CD4-positive, alpha-beta T cell (primary cell): ENCODE measurements at regions not wholly inside any gene's neighbourhood (a gene's known extent, or its start where the extent isn't known, plus 50 kb on each side); places are given as distances from the start of the nearest gene placed in this dataset.
A peak's percentile ranks its signal among the peaks of the same experiment; 100 is the strongest.

Experiments
- ATAC-seq: fragments of 200-7000 bp; cut with Tn5 transposase; one replicate; pipeline ENCODE4 v1.10.0; 2022; ENCODE audit warnings: mild to moderate bottlenecking; ENCODE audit not compliant: poor library complexity
- CTCF ChIA-PET: fragments of 350-600 bp; sonication (Branson Sonifier 250); formaldehyde crosslinking; loops from one replicate; lab custom pipeline; 2021; ENCODE audit warnings: antibody characterized with exemption, inconsistent platforms; lab: Charles Lee
- POLR2A ChIA-PET: fragments of 350-600 bp; sonication (Branson Sonifier 250); formaldehyde crosslinking; loops from one replicate; lab custom pipeline; 2021; ENCODE audit warnings: antibody characterized with exemption, inconsistent platforms; lab: Charles Lee
- DNase-seq, 14 experiments: peaks; one replicate each; pipeline ENCODE4 v3.0.0-alpha.2; 2013 to 2020; ENCODE audit warnings: mixed read lengths in 2 of 14
- H3K27ac ChIP-seq, 2 donors: one replicate each; pipeline versions ENCODE4 v1.5.1 to v1.7.0; 2013; ENCODE audit warnings: low read length in 2 of 2, low read depth in 1 of 2, mild to moderate bottlenecking in 1 of 2
- H3K27me3 ChIP-seq, 2 experiments: 1 replicate in 1 of 2; 2 replicates in 1 of 2; pipeline versions ENCODE4 v1.6.1 to v1.7.0; 2013; ENCODE audit warnings: low read length in 2 of 2, control low read depth in 1 of 2, mild to moderate bottlenecking in 1 of 2, moderate library complexity in 1 of 2; ENCODE audit not compliant: insufficient read depth in 2 of 2, control insufficient read depth in 1 of 2
- H3K36me3 ChIP-seq: one replicate; pipeline ENCODE4 v1.6.1; 2013; ENCODE audit warnings: low read length, control low read depth; ENCODE audit not compliant: insufficient read depth
- H3K4me1 ChIP-seq: one replicate; pipeline ENCODE4 v1.6.1; 2013; ENCODE audit warnings: low read length, control low read depth; ENCODE audit not compliant: insufficient read depth
- H3K4me3 ChIP-seq: one replicate; pipeline ENCODE4 v1.5.1; 2013; ENCODE audit warnings: mild to moderate bottlenecking, low read length, moderate library complexity
- H3K9me3 ChIP-seq, 2 experiments: 1 replicate in 1 of 2; 2 replicates in 1 of 2; pipeline versions ENCODE4 v1.6.1 to v1.7.0; 2013; ENCODE audit warnings: low read length in 2 of 2, mild to moderate bottlenecking in 2 of 2, control low read depth in 1 of 2, moderate library complexity in 1 of 2; ENCODE audit not compliant: control insufficient read depth in 1 of 2, insufficient read depth in 1 of 2
- H3K27ac Mint-ChIP-seq: one replicate; pipeline ENCODE4 v1.8.0; 2020; ENCODE audit warnings: mixed read lengths
- H3K27me3 Mint-ChIP-seq: one replicate; pipeline ENCODE4 v1.8.0; 2021; ENCODE audit warnings: mixed read lengths
- H3K36me3 Mint-ChIP-seq: one replicate; pipeline ENCODE4 v1.8.0; 2021; ENCODE audit warnings: low read depth, mixed read lengths
- H3K4me1 Mint-ChIP-seq: one replicate; pipeline ENCODE4 v1.8.0; 2021; ENCODE audit warnings: low read depth, mixed read lengths
- H3K4me3 Mint-ChIP-seq: one replicate; pipeline ENCODE4 v1.8.0; 2020; ENCODE audit warnings: mild to moderate bottlenecking, mixed read lengths
- H3K9me3 Mint-ChIP-seq: one replicate; pipeline ENCODE4 v1.8.0; 2020; ENCODE audit warnings: mixed read lengths
- intact Hi-C, 2 experiments: fragments of 100-400 bp; cut with DNase I in 1 of 2; cut with micrococcal nuclease in 1 of 2; formaldehyde crosslinking; loops; one replicate each; pipeline versions ENCODE4 v1.15.1 to v1.9.0; 2023 to 2025; cut with DNase I, micrococcal nuclease
- TF ChIP-seq, protein P1 (sequence below): fragments of 200-600 bp; IDR thresholded peaks from one replicate; pipeline ENCODE4 v1.8.0; 2022; ENCODE audit warnings: antibody characterized with exemption, mild to moderate bottlenecking

DNA sequence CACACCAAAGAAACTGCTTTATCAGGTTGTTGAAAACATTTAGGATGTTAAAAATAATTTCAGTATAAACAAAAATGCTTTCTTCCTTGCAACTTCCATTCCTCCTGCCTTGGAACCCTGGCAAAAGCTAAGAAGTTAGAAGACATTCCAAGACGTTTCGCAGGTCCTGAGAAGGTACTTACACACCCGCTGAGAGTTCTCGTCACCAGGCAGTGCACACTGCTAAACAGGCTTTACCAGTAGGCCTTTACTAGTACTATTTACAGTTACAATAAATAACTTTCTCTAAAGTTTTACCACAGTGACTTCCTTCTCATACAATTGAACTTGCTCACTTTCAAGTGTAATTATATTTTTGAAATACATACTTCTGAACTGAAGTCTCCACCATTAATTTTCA is 81.4 kb upstream of the RPS6KA2 start:
- intact Hi-C loops, result no loop called here
- H3K36me3 ChIP-seq, result no peaks in the 10 kb centered on the region
- Mint-ChIP-seq H3K4me3 (no peak overlapping the region), H3K36me3 (no peaks in the 10 kb centered on the region), H3K9me3 (peaks cover 6% of the 10 kb centered on the region), H3K27me3 (peaks cover 8% of the 10 kb centered on the region), H3K27ac (no peak overlapping the region), H3K4me1 (no peaks in the 10 kb centered on the region)
- peaks cover 5 to 20% of the 10 kb centered on the region in 2 experiments for H3K9me3 ChIP-seq
- POLR2A ChIA-PET, result no interaction called here
- ATAC-seq (no peak), DNase-seq (no peak)
- TF ChIP-seq, protein P1, sequence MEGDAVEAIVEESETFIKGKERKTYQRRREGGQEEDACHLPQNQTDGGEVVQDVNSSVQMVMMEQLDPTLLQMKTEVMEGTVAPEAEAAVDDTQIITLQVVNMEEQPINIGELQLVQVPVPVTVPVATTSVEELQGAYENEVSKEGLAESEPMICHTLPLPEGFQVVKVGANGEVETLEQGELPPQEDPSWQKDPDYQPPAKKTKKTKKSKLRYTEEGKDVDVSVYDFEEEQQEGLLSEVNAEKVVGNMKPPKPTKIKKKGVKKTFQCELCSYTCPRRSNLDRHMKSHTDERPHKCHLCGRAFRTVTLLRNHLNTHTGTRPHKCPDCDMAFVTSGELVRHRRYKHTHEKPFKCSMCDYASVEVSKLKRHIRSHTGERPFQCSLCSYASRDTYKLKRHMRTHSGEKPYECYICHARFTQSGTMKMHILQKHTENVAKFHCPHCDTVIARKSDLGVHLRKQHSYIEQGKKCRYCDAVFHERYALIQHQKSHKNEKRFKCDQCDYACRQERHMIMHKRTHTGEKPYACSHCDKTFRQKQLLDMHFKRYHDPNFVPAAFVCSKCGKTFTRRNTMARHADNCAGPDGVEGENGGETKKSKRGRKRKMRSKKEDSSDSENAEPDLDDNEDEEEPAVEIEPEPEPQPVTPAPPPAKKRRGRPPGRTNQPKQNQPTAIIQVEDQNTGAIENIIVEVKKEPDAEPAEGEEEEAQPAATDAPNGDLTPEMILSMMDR, result no peak
- no peaks in the 10 kb centered on the region for H3K4me1 ChIP-seq
- H3K27ac ChIP-seq, result no peak overlapping the region
- CTCF ChIA-PET, result no interaction called here
- peaks cover 0 to 2% of the 10 kb centered on the region in 2 experiments for H3K27me3 ChIP-seq
- H3K4me3 ChIP-seq, result no peak overlapping the region

DNA sequence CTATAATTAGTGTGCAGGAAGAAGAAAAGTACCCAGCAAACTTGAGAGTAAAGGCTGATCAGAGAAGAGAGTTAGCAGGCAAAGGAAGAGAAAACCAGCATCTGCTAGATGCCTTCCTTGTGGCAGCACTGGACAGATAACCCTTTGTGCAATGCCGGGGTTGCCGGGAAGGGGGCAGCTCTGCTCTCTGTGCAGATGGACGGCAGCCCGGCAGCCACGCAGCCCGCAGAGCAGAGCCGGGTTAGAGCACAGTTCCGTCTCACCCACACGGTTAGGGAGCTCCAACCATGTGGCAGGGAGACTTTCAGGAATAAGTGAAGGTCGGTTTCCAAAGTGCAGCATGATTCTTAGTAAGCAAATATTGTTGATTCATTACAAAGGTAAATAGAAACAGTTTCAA is 80.0 kb upstream of the RPS6KA2 start:
- DNase-seq (peak in 3 of 14 experiments; percentile 5 to 32 (median 28)), ATAC-seq (no peak)
- H3K4me1 ChIP-seq, result no peaks in the 10 kb centered on the region
- Mint-ChIP-seq H3K4me1 (no peaks in the 10 kb centered on the region), H3K27me3 (peaks cover 8% of the 10 kb centered on the region), H3K9me3 (peaks cover 6% of the 10 kb centered on the region), H3K27ac (no peak overlapping the region), H3K36me3 (no peaks in the 10 kb centered on the region), H3K4me3 (no peak overlapping the region)
- H3K27ac ChIP-seq, result no peak overlapping the region
- CTCF ChIA-PET, result no interaction called here
- peaks cover 0 to 2% of the 10 kb centered on the region in 2 experiments for H3K27me3 ChIP-seq
- TF ChIP-seq, protein P1, result no peak
- no peak overlapping the region for H3K4me3 ChIP-seq
- no peaks in the 10 kb centered on the region for H3K36me3 ChIP-seq
- POLR2A ChIA-PET, result no interaction called here
- H3K9me3 ChIP-seq, result peaks cover 5 to 9% of the 10 kb centered on the region in 2 experiments
- intact Hi-C loops, result no loop called here

DNA sequence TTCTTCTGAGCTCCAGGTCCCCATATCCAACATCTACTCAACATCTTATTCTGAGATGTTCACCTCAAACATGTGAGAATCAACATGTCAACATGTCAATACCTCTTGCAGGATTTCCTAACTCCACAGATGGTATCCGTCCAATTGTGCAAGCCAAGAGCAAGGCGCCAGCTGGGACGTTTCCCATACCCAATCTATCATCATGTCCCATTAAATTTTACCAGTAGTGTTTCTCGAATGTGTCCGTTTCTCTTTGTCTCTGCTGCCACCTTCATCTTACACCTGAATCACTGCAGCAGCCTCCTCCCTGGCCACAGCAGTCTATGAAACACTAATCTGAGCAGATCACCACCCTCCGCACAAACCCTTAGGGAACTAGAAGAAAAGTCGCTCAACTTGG is 78.0 kb upstream of the RPS6KA2 start:
- H3K4me3 Mint-ChIP-seq, result no peak overlapping the region
- H3K9me3 Mint-ChIP-seq, result no peaks in the 10 kb centered on the region
- no peak overlapping the region for H3K4me3 ChIP-seq
- H3K27ac ChIP-seq, result no peak overlapping the region
- ATAC-seq, result no peak
- H3K27ac Mint-ChIP-seq, result no peak overlapping the region
- POLR2A ChIA-PET, result no interaction called here
- no peaks in the 10 kb centered on the region for H3K36me3 Mint-ChIP-seq
- DNase-seq, result no peak
- H3K4me1 Mint-ChIP-seq, result no peaks in the 10 kb centered on the region
- no peaks in the 10 kb centered on the region for H3K9me3 ChIP-seq
- TF ChIP-seq, protein P1, result no peak
- no peaks in the 10 kb centered on the region for H3K36me3 ChIP-seq
- peaks cover 8% of the 10 kb centered on the region for H3K27me3 Mint-ChIP-seq
- CTCF ChIA-PET, result no interaction called here
- intact Hi-C loops, result no loop called here
- H3K27me3 ChIP-seq, result peaks cover 0 to 2% of the 10 kb centered on the region in 2 experiments
- no peaks in the 10 kb centered on the region for H3K4me1 ChIP-seq
